ENCODE measurements at regions not wholly inside any gene's neighbourhood (a gene's known extent, or its start where the extent isn't known, plus 50 kb on each side); places are given as distances from the start of the nearest gene placed in this dataset.

GRCh38 chr5:38719916-38720315, 125.9 kb upstream of the OSMR start:
- H3K27ac ChIP-seq, result no peak overlapping the region
- TF ChIP-seq, protein P1, sequence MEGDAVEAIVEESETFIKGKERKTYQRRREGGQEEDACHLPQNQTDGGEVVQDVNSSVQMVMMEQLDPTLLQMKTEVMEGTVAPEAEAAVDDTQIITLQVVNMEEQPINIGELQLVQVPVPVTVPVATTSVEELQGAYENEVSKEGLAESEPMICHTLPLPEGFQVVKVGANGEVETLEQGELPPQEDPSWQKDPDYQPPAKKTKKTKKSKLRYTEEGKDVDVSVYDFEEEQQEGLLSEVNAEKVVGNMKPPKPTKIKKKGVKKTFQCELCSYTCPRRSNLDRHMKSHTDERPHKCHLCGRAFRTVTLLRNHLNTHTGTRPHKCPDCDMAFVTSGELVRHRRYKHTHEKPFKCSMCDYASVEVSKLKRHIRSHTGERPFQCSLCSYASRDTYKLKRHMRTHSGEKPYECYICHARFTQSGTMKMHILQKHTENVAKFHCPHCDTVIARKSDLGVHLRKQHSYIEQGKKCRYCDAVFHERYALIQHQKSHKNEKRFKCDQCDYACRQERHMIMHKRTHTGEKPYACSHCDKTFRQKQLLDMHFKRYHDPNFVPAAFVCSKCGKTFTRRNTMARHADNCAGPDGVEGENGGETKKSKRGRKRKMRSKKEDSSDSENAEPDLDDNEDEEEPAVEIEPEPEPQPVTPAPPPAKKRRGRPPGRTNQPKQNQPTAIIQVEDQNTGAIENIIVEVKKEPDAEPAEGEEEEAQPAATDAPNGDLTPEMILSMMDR (conservative IDR thresholded peaks at IDR 0.05), result no peak

DNA sequence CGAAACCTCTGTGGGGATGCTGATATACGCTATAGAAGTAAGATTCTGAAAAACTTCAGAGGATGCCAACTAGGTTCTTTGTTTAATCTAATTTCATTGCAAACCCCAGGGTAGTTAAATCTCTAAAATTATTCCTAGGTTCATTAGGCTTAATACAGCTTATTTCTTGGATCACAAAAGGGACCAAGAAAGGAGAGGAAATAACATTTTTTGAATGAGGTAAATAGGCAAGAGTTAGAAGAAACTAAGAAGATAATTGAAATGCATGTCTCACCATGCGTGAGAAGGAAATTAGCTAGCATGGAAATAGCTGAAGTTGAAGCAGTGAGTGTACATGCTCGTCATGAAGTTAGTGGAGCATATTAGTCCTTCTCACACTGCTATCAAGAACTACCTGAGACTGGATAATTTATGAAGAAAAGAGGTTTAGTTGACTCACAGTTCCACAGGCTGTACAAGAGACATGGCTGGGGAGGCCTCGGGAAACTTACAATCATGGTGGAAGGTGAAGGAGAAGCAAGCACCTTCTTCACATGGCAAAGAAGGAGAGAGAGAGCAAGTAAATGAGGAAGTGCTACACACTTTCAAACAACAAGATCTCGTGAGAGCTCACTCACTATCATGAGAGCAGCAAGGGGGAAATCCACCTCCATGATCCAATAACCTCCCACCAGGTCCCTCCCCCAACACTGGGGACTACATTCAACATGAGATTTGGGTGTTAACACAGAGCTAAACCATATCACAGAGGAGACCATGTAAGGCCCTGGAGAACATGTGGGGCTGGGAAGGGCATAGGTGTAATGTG, 125.1 kb upstream of the OSMR start:
- TF ChIP-seq ZFX (IDR thresholded peaks at IDR 0.05), result no peak
- TF ChIP-seq, protein P1 (conservative IDR thresholded peaks at IDR 0.05), result no peak
- H3K27ac ChIP-seq, result no peak overlapping the region

GRCh38 chr5:38722918-38723317, 122.9 kb upstream of the OSMR start:
- H3K27ac ChIP-seq, result no peak overlapping the region
- no peak for TF ChIP-seq ZFX (IDR thresholded peaks at IDR 0.05)
- TF ChIP-seq, protein P1 (conservative IDR thresholded peaks at IDR 0.05), result no peak

- no peak overlapping the region for H3K27ac ChIP-seq
- no peak for TF ChIP-seq ZFX (IDR thresholded peaks at IDR 0.05)
- TF ChIP-seq, protein P1 (conservative IDR thresholded peaks at IDR 0.05), result no peak
Measured at GRCh38 chr5:38723426-38723825, 122.4 kb upstream of the OSMR start.

DNA sequence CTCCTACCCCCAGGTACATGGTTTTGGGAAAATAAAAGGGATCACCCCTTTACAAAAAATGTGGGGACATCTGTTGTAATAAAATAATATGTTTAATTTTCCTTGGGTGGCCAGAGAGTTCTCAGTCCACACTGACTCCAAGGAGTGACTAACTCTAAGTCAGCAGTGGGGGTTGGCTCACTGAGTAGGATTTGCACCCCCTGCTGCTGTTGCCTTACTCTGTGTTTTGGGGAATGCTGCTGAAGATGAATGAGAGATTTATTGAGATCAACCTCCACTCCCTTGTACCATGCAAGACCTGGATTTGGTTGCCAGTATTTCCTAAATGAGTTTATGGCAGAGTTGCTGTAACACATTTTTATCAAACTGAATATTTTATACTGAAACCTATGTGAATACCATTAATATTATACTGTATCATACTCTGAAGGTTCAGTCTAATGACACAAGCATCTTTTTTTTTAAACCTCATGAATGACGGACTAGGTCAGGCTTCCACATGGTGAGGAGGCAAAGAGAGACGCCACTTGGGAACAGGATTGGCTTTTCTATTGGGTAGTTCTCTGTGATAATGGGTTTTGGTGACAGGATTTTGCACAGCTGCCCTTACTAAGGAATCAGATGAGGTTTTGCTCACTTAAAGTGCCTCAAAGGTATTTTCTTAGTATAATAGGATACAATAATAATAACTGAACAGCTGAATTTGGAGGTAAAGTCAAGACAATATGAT, 121.3 kb upstream of the OSMR start:
- no peak overlapping the region for H3K27ac ChIP-seq
- TF ChIP-seq ZFX (IDR thresholded peaks at IDR 0.05), result no peak
- TF ChIP-seq, protein P1 (conservative IDR thresholded peaks at IDR 0.05), result no peak

DNA sequence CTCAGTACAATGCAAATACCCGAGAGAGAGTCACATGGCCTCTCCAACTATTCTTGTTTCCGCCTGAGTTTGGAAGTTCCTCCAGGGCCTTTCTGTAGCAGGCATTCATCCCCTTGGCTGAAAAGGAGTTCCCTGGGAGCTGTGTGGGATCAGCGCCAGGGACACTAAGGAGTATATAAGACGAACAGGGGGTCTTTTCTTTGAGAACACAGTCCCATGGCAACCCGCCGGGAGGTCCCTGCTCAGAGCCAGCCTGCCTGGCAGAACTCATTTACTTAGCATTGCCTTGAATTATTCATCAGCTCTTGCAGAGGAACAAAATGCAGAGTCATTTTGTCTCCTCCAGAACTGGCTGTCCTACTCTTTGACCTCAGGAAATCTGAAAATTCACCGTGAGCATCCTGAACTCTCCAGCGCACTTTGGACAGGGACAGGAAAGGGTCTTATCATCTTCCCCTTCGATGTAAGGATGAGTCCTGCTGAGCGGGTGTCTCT, 120.4 kb upstream of the OSMR start:
- H3K27ac ChIP-seq, result no peak overlapping the region
- no peak for TF ChIP-seq ZFX (IDR thresholded peaks at IDR 0.05)
- TF ChIP-seq, protein P1 (conservative IDR thresholded peaks at IDR 0.05), result no peak

DNA sequence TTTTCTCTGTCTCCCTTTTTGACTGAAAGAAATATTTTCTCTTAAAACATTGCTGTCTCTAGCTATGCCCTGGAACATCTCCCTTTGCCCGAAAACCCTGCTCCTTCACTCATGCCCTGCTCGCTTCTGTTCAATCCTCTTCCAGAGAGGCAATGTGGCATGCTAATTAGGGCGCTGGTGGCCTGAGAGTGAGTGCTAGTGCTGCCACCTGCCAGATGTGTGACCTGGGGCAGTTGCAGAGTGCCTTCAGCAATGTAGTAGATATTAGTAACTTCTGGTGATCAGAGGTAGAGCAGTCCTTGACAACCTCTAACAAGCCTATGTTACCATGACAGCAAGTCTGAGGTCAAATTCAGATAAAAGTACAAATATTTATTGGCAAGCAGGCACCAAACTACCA, 119.5 kb upstream of the OSMR start:
- TF ChIP-seq, protein P1 (conservative IDR thresholded peaks at IDR 0.05), result no peak
- no peak for TF ChIP-seq ZFX (IDR thresholded peaks at IDR 0.05)
- H3K27ac ChIP-seq, result no peak overlapping the region
